Astrocyte (in vitro differentiated cells and primary cell): ENCODE measurements at regions not wholly inside any gene's neighbourhood (a gene's known extent, or its start where the extent isn't known, plus 50 kb on each side); places are given as distances from the start of the nearest gene placed in this dataset.

Source experiments
- DNase-seq: peaks from one replicate; pipeline ENCODE4 v3.0.0-alpha.2; 2010; ENCODE audit warnings: low read depth
- FAIRE-seq: peaks from 2 replicates; lab custom pipeline; 2011; peaks lifted over from hg19 to GRCh38; lab: Jason Lieb, UNC
- H2AFZ ChIP-seq: 2 replicates; pipeline ENCODE4 v1.6.0; 2012; ENCODE audit warnings: low read depth, low read length, inconsistent platforms
- H3K27ac ChIP-seq: 2 replicates; pipeline ENCODE4 v1.5.1; 2011; ENCODE audit warnings: low read depth, low read length, inconsistent platforms
- H3K27me3 ChIP-seq: 2 replicates; pipeline ENCODE4 v1.6.0; 2011; ENCODE audit warnings: low read length, inconsistent platforms; ENCODE audit not compliant: insufficient read depth
- H3K36me3 ChIP-seq: 2 replicates; pipeline ENCODE4 v1.5.1; 2011; ENCODE audit warnings: low read length, inconsistent platforms; ENCODE audit not compliant: insufficient read depth
- H3K4me1 ChIP-seq: 2 replicates; pipeline ENCODE4 v1.5.1; 2011; ENCODE audit warnings: low read length, inconsistent platforms; ENCODE audit not compliant: insufficient read depth
- H3K4me2 ChIP-seq: 2 replicates; pipeline ENCODE4 v1.6.0; 2012; ENCODE audit warnings: low read length, inconsistent platforms
- H3K4me3 ChIP-seq: 2 replicates; pipeline ENCODE4 v1.5.1; 2011; ENCODE audit warnings: low read depth, mild to moderate bottlenecking, low read length, inconsistent platforms; ENCODE audit not compliant: insufficient read depth
- H3K79me2 ChIP-seq: 2 replicates; pipeline ENCODE4 v1.6.0; 2012; ENCODE audit warnings: mild to moderate bottlenecking, low read length, inconsistent platforms; ENCODE audit not compliant: insufficient read depth
- H3K9ac ChIP-seq: 2 replicates; pipeline ENCODE4 v1.6.0; 2012; ENCODE audit warnings: mild to moderate bottlenecking, low read length, inconsistent platforms
- H3K9me3 ChIP-seq: 2 replicates; pipeline ENCODE4 v1.5.1; 2012; ENCODE audit warnings: low read depth, mild to moderate bottlenecking, low read length, inconsistent platforms; ENCODE audit not compliant: insufficient read depth
- H4K20me1 ChIP-seq: 2 replicates; pipeline ENCODE4 v1.6.0; 2012; ENCODE audit warnings: low read length, inconsistent platforms; ENCODE audit not compliant: insufficient read depth
- H3K27ac Mint-ChIP-seq: one replicate; pipeline ENCODE4 v1.8.0; 2021; ENCODE audit warnings: mild to moderate bottlenecking, mixed read lengths; ENCODE audit not compliant: unreplicated experiment
- H3K27me3 Mint-ChIP-seq: one replicate; pipeline ENCODE4 v1.8.0; 2021; ENCODE audit warnings: low read depth, mixed read lengths; ENCODE audit not compliant: unreplicated experiment
- H3K36me3 Mint-ChIP-seq: one replicate; pipeline ENCODE4 v1.8.0; 2021; ENCODE audit warnings: low read depth, mixed read lengths; ENCODE audit not compliant: unreplicated experiment
- H3K4me1 Mint-ChIP-seq: one replicate; pipeline ENCODE4 v1.8.0; 2021; ENCODE audit warnings: low read depth, mixed read lengths; ENCODE audit not compliant: unreplicated experiment
- H3K4me3 Mint-ChIP-seq: one replicate; pipeline ENCODE4 v1.8.0; 2021; ENCODE audit warnings: mild to moderate bottlenecking, moderate library complexity, mixed read lengths; ENCODE audit not compliant: unreplicated experiment
- H3K9me3 Mint-ChIP-seq: one replicate; pipeline ENCODE4 v1.8.0; 2021; ENCODE audit warnings: mild to moderate bottlenecking, mixed read lengths; ENCODE audit not compliant: unreplicated experiment
- EZH2 ChIP-seq: IDR thresholded peaks from 2 replicates; pipeline ENCODE4 v1.6.1; 2012; ENCODE audit warnings: mild to moderate bottlenecking, low read length, inconsistent platforms; ENCODE audit not compliant: insufficient read depth
- TF ChIP-seq, protein P1 (sequence below): IDR thresholded peaks from 2 replicates; pipeline ENCODE4 v1.5.1; 2011; ENCODE audit warnings: low read depth, mild to moderate bottlenecking, inconsistent platforms, low read length, moderate library complexity; ENCODE audit not compliant: insufficient read depth

DNA sequence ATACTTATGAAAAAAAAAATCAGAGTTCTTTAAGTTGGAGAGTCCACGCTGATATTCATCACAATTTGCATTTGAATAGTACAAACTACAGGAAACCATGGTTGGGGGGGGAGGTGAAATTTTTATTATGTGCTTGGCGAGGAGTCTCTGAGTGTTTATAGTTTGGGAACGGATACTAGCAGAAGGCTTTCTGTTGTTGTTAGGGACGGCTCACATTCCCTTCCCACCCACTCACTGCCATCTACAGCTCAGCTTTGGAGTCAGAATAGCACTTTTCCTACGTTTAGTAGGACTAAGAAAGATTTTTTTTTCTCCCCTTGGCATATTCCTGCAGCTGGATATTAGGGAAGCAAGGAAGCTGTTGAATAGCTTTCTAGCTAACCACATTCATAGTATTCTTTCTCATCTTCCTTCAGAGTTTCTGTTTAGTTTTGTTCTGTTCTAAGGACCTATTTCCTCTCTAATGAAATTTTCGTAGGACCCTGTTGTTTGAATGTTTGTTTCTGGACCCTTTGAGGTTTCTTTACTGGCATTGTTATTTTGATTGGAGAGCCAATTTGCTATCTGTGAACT is 235.1 kb upstream of the ZNF217 start:
- Mint-ChIP-seq H3K36me3 (peaks cover 2% of the 10 kb centered on the region), H3K27ac (peak overlapping the region; percentile 100), H3K4me1 (peaks cover 40% of the 10 kb centered on the region), H3K4me3 (peak overlapping the region; percentile 78), H3K9me3 (no peaks in the 10 kb centered on the region), H3K27me3 (no peaks in the 10 kb centered on the region)
- H3K36me3 ChIP-seq, result no peaks in the 10 kb centered on the region
- peak overlapping the region; percentile 100 for H3K9ac ChIP-seq
- TF ChIP-seq, protein P1, sequence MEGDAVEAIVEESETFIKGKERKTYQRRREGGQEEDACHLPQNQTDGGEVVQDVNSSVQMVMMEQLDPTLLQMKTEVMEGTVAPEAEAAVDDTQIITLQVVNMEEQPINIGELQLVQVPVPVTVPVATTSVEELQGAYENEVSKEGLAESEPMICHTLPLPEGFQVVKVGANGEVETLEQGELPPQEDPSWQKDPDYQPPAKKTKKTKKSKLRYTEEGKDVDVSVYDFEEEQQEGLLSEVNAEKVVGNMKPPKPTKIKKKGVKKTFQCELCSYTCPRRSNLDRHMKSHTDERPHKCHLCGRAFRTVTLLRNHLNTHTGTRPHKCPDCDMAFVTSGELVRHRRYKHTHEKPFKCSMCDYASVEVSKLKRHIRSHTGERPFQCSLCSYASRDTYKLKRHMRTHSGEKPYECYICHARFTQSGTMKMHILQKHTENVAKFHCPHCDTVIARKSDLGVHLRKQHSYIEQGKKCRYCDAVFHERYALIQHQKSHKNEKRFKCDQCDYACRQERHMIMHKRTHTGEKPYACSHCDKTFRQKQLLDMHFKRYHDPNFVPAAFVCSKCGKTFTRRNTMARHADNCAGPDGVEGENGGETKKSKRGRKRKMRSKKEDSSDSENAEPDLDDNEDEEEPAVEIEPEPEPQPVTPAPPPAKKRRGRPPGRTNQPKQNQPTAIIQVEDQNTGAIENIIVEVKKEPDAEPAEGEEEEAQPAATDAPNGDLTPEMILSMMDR, result no peak
- no peak for TF ChIP-seq EZH2
- DNase-seq (peak; percentile 91), FAIRE-seq (no peak)
- H3K4me2 ChIP-seq, result peak overlapping the region; percentile 95
- H3K27me3 ChIP-seq, result no peaks in the 10 kb centered on the region
- H3K9me3 ChIP-seq, result no peaks in the 10 kb centered on the region
- H4K20me1 ChIP-seq, result no peaks in the 10 kb centered on the region
- peaks cover 24% of the 10 kb centered on the region for H3K4me1 ChIP-seq
- no peaks in the 10 kb centered on the region for H3K79me2 ChIP-seq
- H2AFZ ChIP-seq, result no peak overlapping the region
- peak overlapping the region; percentile 49 for H3K4me3 ChIP-seq
- H3K27ac ChIP-seq, result peak overlapping the region; percentile 100

DNA sequence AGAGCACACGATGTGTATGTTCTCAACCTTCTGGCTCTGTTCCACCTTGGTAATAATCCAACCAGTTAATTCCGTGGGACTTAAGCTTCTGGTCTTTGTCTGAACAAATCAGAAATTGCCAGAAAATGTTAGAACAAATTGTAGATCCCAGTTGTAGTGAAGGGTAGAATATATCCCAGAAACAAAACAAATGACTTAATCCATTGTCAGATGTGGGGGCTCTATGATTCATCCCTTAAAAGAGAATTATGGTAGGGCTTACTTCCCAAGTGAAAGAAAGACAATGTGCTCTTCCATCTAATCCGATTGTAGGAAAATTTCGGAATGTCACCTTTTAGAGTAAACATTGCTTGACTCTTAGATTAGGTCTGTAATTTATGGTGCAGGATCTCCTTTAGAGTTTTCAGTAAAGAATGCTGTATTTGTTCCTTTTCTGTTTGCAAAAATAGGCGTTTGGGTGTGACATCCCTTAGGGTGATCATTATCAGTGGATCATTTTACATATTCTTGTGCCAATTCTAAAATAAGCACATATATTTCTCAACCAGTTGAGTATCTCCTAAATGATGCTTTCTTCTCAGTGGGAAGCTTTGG is 234.5 kb upstream of the ZNF217 start:
- TF ChIP-seq, protein P1, result no peak
- no peak for TF ChIP-seq EZH2
- Mint-ChIP-seq H3K9me3 (peaks cover 2% of the 10 kb centered on the region), H3K4me3 (peak overlapping the region; percentile 78), H3K27ac (peak overlapping the region; percentile 100), H3K4me1 (peaks cover 38% of the 10 kb centered on the region), H3K27me3 (no peaks in the 10 kb centered on the region), H3K36me3 (no peaks in the 10 kb centered on the region)
- Histone ChIP-seq H3K36me3 (no peaks in the 10 kb centered on the region), H3K27me3 (no peaks in the 10 kb centered on the region), H3K9me3 (no peaks in the 10 kb centered on the region), H3K9ac (peak overlapping the region; percentile 100), H3K79me2 (no peaks in the 10 kb centered on the region), H3K4me2 (peak overlapping the region; percentile 95), H4K20me1 (no peaks in the 10 kb centered on the region), H2AFZ (no peak overlapping the region), H3K4me3 (peak overlapping the region; percentile 49), H3K4me1 (peaks cover 24% of the 10 kb centered on the region), H3K27ac (peak overlapping the region; percentile 100)
- DNase-seq (peak; percentile 96), FAIRE-seq (peak; percentile 73)
